HCEC 1CT (cell line): ENCODE measurements at regions not wholly inside any gene's neighbourhood (a gene's known extent, or its start where the extent isn't known, plus 50 kb on each side); places are given as distances from the start of the nearest gene placed in this dataset.

Experiments used
- DNase-seq: peaks from one replicate; pipeline ENCODE4 v3.0.0-alpha.2; 2017

DNA sequence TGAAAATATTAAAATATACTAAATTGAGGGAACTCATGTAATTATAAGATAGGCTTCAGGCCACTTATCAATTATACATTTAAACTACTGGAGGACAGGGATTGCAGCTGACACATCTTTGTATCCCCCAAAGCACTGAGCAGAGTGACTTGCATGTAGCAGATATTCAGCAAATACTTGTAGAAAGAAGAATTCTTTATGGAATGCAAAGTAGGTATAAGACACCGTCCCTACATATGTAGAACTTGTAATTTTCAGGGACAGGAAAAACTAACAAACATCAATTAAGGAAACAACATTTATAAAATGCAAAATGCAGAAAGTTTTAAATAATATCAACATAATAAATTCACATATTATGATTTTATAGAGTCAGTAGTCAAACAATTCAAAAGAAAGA, 719.2 kb downstream of the OLFM4 start:
- DNase-seq = no peak

DNA sequence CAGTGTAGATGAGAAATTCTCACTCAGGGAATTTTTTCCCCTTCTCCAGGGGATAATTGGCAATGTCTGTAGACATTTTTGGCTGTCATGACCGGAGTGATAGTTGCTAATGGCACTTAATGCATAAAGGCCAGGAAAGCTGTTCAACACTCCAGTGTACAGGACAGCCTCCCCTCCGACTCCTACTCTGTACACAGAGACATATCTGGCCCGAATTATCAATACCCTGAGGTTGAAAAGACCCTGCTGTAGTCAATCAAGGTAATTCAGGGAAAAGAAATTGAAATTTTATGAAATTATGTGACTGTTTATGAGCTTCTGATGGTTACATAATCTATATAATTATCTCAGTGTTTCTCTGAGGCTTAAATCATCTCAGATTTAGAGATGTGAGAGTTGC, 720.7 kb downstream of the OLFM4 start:
- DNase-seq = no peak

DNA sequence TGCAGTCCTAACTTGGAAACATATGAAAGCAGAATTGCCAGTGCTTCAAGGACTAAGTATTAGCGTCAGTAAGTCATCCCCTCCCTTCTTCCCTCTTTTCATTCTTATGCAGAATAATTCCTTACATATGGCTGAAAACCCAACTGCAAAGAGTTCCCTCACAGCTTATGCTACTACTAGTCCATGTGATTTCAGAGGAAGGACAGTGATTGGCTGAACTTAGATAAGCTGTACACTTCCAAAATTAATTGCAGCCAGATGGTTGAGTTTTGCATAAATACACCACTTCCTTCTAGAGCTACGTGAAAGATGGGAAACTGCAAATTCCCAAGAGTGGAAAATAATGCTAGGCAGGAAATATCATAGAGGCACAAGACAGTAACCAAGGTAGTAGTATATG, 730.4 kb downstream of the OLFM4 start:
- DNase-seq = no peak

DNA sequence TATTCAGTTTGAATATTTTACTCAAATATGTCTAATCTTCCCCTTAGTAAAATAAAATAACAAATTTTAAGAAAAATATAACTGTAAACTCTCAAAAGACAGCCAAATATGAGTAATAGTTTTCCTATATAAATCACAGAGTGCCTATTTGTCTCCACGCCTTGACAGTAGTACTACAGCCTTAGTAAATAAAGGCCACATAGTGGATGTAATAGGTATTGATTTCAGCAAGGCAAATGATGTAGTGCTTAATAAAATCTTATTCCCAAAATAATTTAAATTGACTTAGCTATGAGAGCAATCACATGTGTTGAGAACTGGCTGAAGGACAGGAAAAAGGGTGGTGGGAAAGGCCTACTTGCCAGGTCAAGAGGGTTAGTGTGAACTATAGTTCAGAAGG, 747.2 kb downstream of the OLFM4 start:
- no peak for DNase-seq

DNA sequence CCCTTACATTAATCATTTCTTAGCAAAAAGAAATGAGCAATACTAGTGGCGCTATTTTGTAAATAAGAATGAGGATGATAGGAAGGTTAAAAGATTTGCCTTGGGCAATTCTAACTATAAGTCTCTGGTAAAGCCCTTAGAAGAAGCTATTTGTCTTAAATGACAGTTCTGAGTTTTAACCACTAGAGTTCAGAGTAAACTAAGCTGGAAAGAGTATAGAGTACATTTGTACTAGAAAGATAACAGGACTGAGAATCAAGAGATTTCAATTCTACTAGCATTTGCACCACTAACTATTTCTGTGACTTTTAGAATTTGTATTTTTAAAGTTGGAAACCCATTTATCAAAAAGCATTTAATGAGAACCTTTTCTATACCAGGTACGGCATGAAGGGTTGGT, 750.3 kb downstream of the OLFM4 start:
- no peak for DNase-seq

DNA sequence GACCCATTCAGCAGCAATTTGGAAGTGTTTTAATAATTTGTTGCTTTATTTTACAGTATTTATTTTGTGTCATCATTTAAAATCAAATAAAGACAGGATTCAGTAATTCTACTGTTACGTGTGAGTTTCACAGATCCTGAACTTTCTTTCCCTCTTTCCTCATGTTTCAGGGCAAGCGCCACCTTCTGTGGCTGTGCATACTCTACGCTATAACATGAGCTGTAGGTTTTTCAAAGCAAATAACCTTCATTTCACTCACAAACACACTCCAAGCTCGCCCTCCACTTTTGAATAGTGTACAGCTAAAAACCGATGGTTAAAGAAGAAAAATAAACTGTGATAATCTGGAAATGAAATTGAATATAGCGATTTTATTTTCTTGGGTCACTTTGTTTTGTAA, 753.3 kb downstream of the OLFM4 start:
- DNase-seq = no peak

DNA sequence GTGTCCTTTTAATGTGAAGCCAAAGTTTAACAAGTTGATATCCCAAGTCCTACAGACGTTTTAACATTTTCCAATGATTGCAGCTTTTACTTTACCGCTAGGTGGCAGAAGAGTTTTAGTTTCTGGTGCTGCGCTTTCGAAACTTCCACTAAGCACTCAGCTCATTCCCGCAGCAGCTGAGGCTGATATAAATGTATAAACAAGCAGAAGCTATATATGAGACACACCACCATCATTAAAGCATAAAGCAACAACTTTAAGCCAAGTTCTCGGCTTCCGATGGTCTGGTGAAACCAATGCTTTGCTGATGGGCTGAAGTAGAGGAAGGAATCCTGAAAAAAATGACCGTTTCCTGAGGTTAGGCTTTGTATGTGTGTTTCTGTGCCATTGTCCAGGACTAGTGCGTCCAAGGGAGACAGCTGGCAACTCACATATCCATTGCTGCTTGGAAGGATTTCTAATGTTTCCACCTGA, 753.9 kb downstream of the OLFM4 start:
- DNase-seq = peak; percentile 22

DNA sequence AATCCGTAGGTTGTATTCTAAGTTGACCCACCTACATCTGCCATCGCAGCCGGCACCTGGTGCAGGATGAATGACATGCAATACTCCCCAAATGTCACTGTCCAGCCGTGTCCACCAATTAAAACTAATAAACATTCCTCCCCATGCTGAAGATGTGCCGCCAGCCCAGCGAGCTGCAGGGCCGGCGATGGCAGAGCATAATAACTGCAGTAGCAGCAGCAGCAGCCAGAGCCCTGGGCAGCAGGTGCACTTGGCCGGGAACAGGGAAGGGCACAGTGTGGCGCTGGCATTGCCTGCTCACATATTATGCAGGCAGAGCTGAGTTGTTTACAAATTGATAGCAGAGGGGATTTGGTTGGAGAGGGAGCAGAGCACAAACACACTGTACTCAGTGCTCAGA, 754.9 kb downstream of the OLFM4 start:
- DNase-seq = no peak

DNA sequence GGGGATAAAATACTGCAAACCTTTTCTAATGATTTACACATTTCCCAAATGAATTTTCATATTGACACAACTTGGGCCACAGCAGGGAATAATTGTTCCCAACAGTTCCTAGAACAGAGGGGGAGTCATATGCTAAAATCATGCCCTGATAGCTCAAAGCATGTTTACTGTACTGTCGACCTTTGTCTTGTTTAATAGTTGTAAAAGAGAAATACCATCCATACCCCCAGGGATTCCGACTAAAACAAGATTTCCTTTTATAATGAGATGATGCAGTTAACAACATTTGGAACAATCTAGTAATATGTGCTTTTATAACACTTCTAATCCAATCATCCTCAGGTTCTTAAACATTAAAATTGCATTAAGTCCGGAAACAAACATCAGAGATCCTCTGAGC, 759.7 kb downstream of the OLFM4 start:
- no peak for DNase-seq

DNA sequence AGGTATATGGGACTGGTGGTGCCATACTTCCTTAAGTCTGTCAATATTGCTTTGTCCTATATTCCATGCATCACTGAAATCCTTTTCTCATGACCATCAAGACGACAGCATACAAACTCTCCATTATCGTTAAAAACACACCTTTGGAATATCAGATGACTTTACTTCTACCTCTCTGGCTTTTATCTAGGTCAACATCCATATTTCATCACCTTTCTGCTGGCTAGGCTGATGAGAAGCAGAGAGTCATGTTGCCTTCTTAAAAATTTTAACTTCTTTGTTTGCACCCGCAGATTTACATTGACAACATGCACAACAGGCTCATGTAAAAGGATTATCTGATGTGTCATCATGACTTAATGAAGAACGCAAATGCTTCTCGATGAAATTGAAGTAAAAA, 771.4 kb downstream of the OLFM4 start:
- no peak for DNase-seq

DNA sequence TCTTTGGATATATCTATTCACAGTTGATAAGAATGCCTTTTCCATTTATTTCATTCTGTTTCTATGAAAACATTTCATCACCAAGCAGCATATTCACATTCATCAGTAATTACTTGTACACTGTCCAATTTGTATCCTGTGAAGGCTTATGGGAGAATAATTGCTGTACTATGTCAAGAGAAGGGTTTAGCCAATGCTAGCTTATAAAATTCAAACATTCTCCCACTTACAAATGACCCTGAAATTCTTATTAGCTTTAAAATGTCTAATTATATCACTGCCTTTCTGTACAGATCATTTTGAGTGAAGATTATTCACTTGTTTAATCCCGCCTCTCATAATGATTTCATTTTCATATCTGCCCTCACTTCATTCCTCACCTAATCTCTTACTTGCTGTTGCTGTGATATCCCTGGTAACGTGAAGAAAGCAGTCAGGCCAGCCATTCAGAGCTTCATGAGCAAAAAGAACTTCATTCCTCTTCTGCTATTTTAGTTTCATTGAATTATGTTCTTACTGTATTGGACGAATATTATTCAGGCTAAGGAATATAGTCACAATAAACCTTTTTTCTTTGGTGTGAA, 778.7 kb downstream of the OLFM4 start:
- no peak for DNase-seq

DNA sequence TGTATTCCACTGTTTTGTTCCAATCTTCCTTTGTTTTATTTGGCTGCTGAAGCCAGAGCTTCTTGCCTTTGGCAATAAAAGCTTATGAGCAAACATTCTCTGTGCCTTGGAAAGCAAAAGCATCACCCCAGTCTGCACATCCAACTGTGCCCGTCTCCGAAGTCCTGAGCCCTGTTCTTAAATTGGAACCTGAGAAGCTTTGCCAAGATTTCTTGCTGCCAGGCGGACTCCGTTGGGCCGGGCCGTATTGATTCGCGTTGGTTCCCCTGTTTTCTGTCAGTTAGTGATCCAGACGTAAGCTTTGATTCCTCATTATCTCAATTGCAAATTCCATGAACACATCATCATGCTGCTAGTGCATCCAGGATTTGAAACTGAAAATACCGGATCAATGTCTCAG, 793.0 kb downstream of the OLFM4 start:
- no peak for DNase-seq

DNA sequence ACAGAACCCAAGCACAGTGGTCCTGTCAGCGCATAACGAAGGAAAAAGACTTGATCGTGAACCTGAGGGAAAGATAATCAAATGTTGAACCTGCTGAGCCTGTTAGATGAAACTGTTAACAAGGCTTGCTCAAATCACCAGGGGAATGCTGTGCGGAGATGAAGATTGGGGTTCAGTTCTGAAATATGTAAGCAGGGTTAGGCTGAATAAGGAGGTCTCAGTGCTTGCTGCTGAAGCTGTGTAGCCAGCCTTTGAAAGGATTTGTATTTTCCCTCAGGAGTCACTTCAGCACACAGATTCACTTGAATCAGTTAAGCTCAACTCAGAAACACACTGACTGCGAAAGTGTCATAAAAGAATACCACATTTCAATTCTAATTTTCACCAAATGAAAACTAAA, 793.5 kb downstream of the OLFM4 start:
- no peak for DNase-seq

DNA sequence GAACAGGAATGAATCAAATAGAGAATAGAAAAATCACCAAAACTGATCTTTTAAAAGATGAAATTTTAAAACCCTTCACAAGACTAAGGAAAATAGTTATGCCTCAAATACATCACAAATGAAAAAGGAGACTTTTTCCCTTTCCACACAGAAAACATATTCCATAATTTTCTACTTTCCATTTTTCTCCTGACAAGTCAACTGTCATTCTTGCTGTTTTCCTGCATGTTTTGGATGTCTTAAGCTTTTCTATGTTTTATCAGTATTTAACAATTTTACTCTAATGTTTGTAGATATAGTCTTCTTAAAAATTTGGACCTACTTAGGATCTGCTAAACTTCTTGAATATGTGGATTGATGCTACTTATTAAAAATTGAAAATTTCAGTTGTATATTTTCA, 810.8 kb downstream of the OLFM4 start:
- no peak for DNase-seq

DNA sequence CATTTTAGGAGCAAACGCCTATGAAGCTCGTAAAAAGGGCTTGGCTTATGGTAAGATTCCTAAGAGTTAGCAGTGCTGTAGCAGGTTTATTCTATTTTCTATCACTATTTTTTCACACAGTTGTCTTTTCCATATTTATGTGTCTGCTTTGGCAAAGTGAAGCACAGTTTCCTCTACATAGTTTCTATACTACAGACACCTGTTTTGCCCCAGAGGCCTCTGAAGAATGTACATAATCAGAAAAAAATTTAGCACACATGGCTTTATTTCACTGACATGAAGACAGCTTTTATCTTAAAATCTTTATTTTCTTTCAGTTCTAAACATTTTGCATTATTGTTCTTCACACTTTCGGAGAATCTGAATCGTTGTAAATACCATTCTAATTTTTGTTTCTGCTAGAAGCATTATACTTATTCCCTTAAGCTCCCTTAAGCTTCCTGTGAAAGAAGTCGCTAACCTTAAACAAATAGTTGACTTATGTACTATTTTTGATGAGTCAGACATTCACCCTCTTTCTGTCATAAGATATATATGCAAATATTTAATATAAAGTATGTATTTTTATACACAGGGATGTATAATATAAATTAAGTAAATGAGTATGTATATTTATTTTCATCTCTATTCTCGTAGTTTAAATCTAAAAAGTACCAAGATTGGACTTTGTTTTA, 816.0 kb downstream of the OLFM4 start:
- no peak for DNase-seq

DNA sequence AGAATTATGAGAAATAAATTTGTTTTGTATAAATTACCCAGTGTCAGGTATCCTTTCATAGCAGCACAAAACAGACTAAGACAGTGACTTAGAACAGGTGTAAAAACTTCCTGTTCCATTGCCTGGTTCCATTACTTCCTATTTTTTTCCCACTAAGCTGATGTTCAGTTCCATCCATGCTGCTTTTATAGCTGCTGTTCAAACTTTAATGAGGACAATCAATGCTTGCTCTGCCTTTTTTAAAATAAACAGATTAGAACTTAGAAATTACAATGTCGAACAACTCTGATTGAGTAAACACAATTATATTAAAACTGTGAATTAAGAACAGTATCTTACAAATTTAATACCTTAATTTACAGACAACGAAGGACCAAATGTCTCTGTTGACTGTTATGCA, 818.9 kb downstream of the OLFM4 start:
- no peak for DNase-seq

DNA sequence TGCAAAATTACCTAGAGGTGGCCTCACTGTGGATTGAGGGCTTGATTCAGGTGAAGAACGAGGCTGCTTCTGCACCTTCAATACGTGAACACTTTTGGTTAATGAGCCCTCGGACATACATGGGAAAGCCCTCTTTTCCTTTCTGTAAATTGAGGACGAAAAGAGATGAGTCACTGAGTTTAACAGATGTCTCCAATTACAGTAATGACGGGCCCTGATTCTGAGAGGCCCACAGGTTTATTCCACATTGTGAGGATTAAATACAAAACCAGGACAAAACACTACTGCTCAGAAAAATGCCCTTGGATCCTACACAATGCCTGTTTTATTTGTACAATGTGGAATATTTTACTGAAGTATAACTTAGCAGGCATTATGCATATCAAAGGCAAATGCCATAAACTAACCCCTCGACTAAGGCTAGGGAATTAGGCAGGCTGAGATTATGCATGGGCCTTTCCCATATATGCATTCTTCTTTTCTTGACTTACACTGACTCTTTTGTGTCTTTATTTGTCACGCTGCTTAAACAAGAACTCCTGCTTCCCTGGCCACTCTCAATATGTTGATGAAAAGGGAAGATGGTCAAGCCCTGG, 819.9 kb downstream of the OLFM4 start:
- DNase-seq = no peak

DNA sequence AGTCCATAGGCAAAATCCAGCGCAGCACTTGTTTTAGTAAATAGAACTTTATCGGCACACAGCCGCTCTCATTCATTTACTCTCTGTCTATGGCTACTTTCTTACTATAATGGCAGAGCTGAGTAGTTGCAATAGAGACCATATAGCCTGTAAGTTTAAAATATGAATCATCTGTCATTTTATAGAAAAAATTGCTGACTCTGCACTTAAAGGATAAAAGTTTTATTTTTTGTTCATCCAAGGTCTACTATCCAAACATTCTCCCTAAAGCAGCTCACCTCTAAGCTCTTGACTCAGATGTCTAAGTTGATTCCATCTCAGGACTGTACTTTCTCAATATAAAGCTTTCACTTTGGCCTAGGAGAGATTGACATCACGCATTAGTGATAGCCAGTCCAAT, 825.7 kb downstream of the OLFM4 start:
- no peak for DNase-seq

DNA sequence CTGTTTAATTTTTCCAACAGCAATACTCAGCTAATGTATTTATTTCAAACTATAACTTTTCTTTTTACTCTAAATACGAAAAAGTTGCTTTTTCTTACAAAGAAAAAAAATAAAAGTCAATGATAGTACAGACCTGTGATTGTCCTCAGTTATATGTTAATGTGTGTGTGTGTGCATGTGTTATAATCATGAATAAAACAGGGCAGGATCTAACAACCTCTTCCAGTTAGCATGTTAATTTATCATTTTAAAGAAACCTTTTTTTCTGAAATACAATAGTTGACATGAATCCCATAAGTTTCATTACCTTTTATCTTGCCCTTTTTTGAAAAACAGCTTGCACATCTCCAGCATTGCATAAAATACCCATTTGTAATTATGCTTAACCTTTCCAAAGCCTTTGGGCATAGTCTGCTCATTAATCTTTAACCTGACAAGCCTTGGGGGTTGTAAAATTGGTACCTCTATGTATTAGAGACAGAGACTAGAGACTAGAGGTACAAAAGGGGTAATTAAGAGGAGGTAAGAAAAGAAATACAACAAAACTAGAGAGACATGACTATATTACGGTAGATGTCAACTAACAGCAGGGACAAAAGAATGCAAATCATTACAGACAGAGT, 828.1 kb downstream of the OLFM4 start:
- no peak for DNase-seq

DNA sequence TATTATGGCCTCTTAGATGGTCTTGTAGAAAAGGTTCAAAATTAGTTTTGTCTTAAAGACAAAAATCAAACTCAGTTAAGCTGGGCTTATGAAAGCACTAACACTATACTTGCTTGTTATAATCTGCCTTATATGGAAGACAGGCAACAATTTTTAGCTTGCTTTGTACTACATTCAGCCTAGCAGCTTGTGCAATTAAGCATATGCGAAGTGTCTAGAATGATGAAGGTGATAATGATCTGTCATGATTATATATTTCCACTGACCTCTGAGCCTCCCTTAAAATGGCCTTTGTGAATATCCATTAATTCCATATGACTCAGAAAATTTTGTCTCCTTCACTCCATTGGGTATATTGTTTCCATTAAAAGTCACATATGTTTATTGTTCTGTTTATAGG, 834.9 kb downstream of the OLFM4 start:
- no peak for DNase-seq

DNA sequence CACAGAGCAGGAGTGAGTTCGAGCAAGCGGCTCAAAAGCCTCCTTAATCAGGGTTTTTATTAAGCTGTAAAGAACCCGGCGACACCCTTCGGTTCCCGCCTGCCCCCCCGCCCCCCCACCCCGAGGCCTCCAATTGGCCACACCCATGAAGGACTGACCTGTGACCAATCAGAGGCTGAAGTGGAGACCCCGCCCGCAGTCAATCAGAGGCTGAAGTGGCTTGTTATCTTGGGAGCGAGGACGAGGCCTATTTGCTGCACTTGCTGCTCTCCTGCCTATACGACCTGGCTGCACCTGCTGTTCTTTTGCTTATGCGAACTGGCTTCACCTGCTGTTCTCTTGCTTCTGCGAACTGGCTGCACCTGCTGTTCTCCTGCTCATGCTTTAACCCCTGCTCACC, 844.9 kb downstream of the OLFM4 start:
- DNase-seq = no peak

DNA sequence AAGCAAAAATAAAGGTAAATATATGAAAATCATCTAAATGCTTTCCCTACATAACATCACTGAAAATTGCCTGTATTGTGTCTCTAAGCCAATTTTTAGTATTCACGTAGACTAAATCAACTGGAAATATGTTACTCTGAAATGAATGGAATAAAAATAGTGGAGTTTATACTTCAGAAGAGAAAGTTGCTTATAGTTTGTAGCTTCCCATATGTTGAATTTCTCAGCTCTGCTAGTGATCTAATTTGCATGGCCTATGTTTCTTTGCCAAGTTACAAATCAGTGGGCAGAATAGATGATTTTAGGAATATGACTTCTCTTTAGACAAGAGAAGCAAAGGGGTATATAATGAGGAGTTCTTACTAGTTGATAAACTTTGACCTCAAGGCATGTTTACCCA, 850.2 kb downstream of the OLFM4 start:
- DNase-seq = no peak

DNA sequence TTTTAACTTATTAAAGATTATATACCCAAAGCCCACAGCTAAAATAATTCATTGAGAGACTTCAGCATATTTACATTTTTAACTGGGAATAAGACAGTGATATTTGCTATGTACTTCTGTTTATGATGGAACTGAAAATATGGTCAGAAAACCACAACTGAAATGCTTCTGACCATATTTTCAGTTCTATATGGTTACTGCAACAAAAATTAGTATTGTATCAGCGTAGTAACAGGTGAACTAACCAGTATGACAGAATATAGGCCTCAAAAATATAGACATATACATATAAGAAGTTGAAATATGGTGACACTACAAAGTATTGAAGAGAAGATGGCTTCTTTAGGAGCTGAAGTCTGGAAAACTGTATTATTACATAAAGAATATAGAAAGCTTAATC, 857.4 kb downstream of the OLFM4 start:
- no peak for DNase-seq

DNA sequence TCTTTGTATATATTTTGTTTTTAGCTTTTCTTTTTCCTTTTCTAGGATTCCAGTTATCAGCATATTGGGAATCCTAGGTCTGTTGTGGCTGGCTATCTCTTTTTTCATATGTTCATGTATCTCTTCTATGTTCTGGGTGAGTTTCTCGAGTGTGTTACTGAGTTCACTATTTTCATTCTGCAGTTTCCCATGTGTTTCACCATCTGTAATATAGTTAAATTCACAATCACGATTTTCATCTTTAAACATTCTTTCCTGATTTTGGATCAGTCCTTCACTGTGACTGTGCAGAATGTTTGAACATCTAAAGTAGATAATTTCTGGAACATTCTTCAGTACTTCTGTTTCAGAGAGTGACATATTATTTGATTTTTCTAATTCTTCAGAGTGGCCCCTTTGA, 862.1 kb downstream of the OLFM4 start:
- no peak for DNase-seq
